PC-9 (cell line): ENCODE measurements at regions not wholly inside any gene's neighbourhood (a gene's known extent, or its start where the extent isn't known, plus 50 kb on each side); places are given as distances from the start of the nearest gene placed in this dataset.

ENCODE experiments used
- BruUV-seq: library from RNA; stranded (reverse); fragments of 400-500 nt; replicated peaks from 2 replicates; lab custom pipeline; 2021; lab: Mats Ljungman, UMichigan
- CTCF ChIA-PET: fragments of 300-600 bp; sonication (Branson Sonifier 250); formaldehyde crosslinking; loops from one replicate; lab custom pipeline; 2022; ENCODE audit warnings: antibody characterized with exemption; lab: Charles Lee
- POLR2A ChIA-PET: fragments of 300-600 bp; sonication (Branson Sonifier 250); formaldehyde crosslinking; loops from one replicate; lab custom pipeline; 2022; ENCODE audit warnings: antibody characterized with exemption; ENCODE audit not compliant: unreplicated experiment; lab: Charles Lee
- DNase-seq, 2 experiments: peaks; one replicate each; pipeline versions ENCODE4 v3.0.0 to v3.0.0-alpha.2; 2015 to 2022; ENCODE audit warnings: mixed read lengths in 1 of 2
- H2AFZ ChIP-seq: fragments of 200-600 bp; sonication (generic); 2 replicates; pipeline ENCODE4 v1.8.1; 2017; ENCODE audit warnings: antibody characterized with exemption
- H3F3A ChIP-seq: fragments of 200-600 bp; sonication (generic); 2 replicates; pipeline ENCODE4 v1.8.1; 2017; ENCODE audit warnings: antibody characterized with exemption, mild to moderate bottlenecking, low read depth; ENCODE audit not compliant: insufficient read depth
- H3K27ac ChIP-seq: fragments of 200-600 bp; sonication (generic); 2 replicates; pipeline ENCODE4 v1.6.1; 2016; ENCODE audit warnings: mixed run types
- H3K27me3 ChIP-seq: fragments of 200-600 bp; sonication (generic); 2 replicates; pipeline ENCODE4 v1.6.1; 2016; ENCODE audit warnings: low read depth, mixed run types; ENCODE audit not compliant: insufficient read depth
- H3K36me3 ChIP-seq: fragments of 200-600 bp; sonication (generic); 2 replicates; pipeline ENCODE4 v1.6.1; 2016; ENCODE audit warnings: low read depth, mixed run types
- H3K4me1 ChIP-seq: fragments of 200-600 bp; sonication (generic); replicated peaks from 2 replicates; pipeline ENCODE4 v1.6.1; 2016; ENCODE audit warnings: mixed run types; ENCODE audit not compliant: insufficient read depth
- H3K4me2 ChIP-seq: fragments of 200-600 bp; sonication (generic); 2 replicates; pipeline ENCODE4 v1.6.1; 2017; ENCODE audit warnings: mixed run types
- H3K4me3 ChIP-seq: fragments of 200-600 bp; sonication (generic); 2 replicates; pipeline ENCODE4 v1.6.1; 2016; ENCODE audit warnings: mixed run types
- H3K79me2 ChIP-seq: fragments of 200-600 bp; sonication (generic); 2 replicates; pipeline ENCODE4 v1.6.1; 2017; ENCODE audit warnings: low read depth, mixed run types
- H3K9me2 ChIP-seq: fragments of 200-600 bp; sonication (generic); 2 replicates; pipeline ENCODE4 v1.8.1; 2017; ENCODE audit warnings: mild to moderate bottlenecking; ENCODE audit not compliant: insufficient read depth
- H3K9me3 ChIP-seq: fragments of 200-600 bp; sonication (generic); 2 replicates; pipeline ENCODE4 v1.8.1; 2016; ENCODE audit warnings: low read depth; ENCODE audit not compliant: insufficient read depth
- H4K20me1 ChIP-seq: fragments of 200-600 bp; sonication (generic); 2 replicates; pipeline ENCODE4 v1.8.1; 2017; ENCODE audit not compliant: insufficient read depth
- CTCF ChIP-seq: fragments of 200-600 bp; sonication (generic); conservative IDR thresholded peaks from 2 replicates; pipeline ENCODE4 v1.6.1; 2017; ENCODE audit warnings: mixed run types, antibody characterized with exemption, mild to moderate bottlenecking, moderate library complexity
- EZH2 ChIP-seq: fragments of 200-600 bp; sonication (generic); IDR thresholded peaks from 2 replicates; pipeline ENCODE4 v1.8.0; 2017; ENCODE audit warnings: antibody characterized with exemption, low read depth
- intact Hi-C: fragments of 100-400 bp; cut with micrococcal nuclease; formaldehyde crosslinking; loops from one replicate; pipeline ENCODE4 v1.10.0; 2022; ENCODE audit not compliant: unreplicated experiment

- Histone ChIP-seq H3K9me3 (no peaks in the 10 kb centered on the region), H3F3A (no peaks in the 10 kb centered on the region), H3K4me3 (no peak overlapping the region), H4K20me1 (no peaks in the 10 kb centered on the region), H3K36me3 (no peaks in the 10 kb centered on the region), H3K27ac (no peak overlapping the region), H3K4me1 (peaks cover 7% of the 10 kb centered on the region; the same call in 1 of the 2 replicates), H3K27me3 (no peaks in the 10 kb centered on the region), H2AFZ (no peak overlapping the region), H3K4me2 (no peak overlapping the region), H3K9me2 (no peaks in the 10 kb centered on the region), H3K79me2 (no peaks in the 10 kb centered on the region)
- ChIA-PET POLR2A (no interaction called here), CTCF (no interaction called here)
- no peak for DNase-seq
- BruUV-seq: no TSS peak
- intact Hi-C loops: no loop called here
- TF ChIP-seq EZH2: no peak
- TF ChIP-seq CTCF: no peak
These were observed 253.9 kb downstream of the EMP1 start for GRCh38 chr12:13450231-13451080.

DNA sequence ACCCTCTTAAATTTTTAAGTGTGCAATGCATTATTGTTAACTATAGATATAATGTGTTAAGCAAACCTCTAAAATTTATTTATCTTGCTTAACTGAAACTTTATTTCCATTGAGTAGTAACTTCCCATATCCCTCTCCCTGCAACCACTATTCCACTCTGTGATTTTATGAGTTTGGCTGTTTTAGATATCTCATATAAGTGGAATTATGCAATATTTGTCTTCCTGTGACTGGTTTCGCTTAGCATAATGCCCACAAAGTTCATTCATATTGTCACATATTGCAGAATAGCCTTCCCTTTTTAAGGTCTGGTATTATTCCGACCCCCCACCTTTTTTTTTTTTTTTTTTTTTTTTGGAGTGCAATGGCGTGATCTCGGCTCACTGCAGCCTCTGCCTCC lies 247.6 kb downstream of the EMP1 start:
- H3K27me3 ChIP-seq: no peaks in the 10 kb centered on the region
- ChIA-PET CTCF (no interaction called here), POLR2A (no interaction called here)
- H3K9me2 ChIP-seq: no peaks in the 10 kb centered on the region
- H4K20me1 ChIP-seq: no peaks in the 10 kb centered on the region
- BruUV-seq: no TSS peak
- H3K4me3 ChIP-seq: no peak overlapping the region
- TF ChIP-seq EZH2 (no peak), CTCF (no peak)
- H3K36me3 ChIP-seq: no peaks in the 10 kb centered on the region
- H3K9me3 ChIP-seq: no peaks in the 10 kb centered on the region
- no peak overlapping the region for H3K4me2 ChIP-seq
- no peaks in the 10 kb centered on the region for H3F3A ChIP-seq
- intact Hi-C loops: no loop called here
- H3K79me2 ChIP-seq: no peaks in the 10 kb centered on the region
- H3K4me1 ChIP-seq: peaks cover 7% of the 10 kb centered on the region; the same call in 1 of the 2 replicates
- H2AFZ ChIP-seq: no peak overlapping the region
- no peak overlapping the region for H3K27ac ChIP-seq
- no peak for DNase-seq

GRCh38 chr12:13443498-13443897 lies 247.0 kb downstream of the EMP1 start:
- Histone ChIP-seq H4K20me1 (no peaks in the 10 kb centered on the region), H3K9me3 (no peaks in the 10 kb centered on the region), H3K27me3 (no peaks in the 10 kb centered on the region), H3K27ac (no peak overlapping the region), H3K36me3 (no peaks in the 10 kb centered on the region), H3K79me2 (no peaks in the 10 kb centered on the region), H2AFZ (no peak overlapping the region), H3K4me1 (peaks cover 3% of the 10 kb centered on the region; the same call in 1 of the 2 replicates), H3K9me2 (no peaks in the 10 kb centered on the region), H3K4me2 (no peak overlapping the region), H3K4me3 (no peak overlapping the region), H3F3A (no peaks in the 10 kb centered on the region)
- no peak for DNase-seq
- TF ChIP-seq EZH2 (no peak), CTCF (no peak)
- intact Hi-C loops: no loop called here
- ChIA-PET POLR2A (no interaction called here), CTCF (no interaction called here)
- BruUV-seq: no TSS peak
